Retinal pigment epithelial cell (primary cell): ENCODE measurements at regions not wholly inside any gene's neighbourhood (a gene's known extent, or its start where the extent isn't known, plus 50 kb on each side); places are given as distances from the start of the nearest gene placed in this dataset.

ENCODE experiments used
- DNase-seq: peaks from one replicate; pipeline ENCODE4 v3.0.0-alpha.2; 2010; ENCODE audit warnings: low read depth
- H3K4me3 ChIP-seq: 2 replicates; pipeline ENCODE4 v1.5.1; 2011; ENCODE audit warnings: mild to moderate bottlenecking, low read length, control low read depth, moderate library complexity
- TF ChIP-seq, protein P1 (sequence below): conservative IDR thresholded peaks from 2 replicates; pipeline ENCODE4 v1.5.1; 2011; ENCODE audit warnings: low read depth, low read length, control low read depth, inconsistent platforms

DNA sequence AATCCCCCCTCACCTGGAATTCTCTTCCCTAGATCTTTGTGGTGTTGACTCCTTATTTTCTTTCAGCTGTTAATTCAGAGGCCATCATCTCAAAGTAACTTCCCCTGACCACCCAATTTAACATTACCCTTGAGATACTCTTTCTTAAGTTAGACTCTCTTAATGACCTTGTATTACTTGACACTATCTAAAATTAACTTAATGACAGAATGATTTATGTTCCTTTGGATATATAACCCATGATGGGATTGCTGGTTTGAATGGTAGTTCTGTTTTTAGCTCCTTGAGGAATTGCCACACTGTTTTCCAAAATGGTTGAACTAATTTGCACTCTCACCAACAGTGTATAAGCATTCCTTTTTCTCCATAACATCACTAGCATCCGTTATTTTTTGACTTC is 298.0 kb downstream of the NNT start:
- no peak overlapping the region for H3K4me3 ChIP-seq
- TF ChIP-seq, protein P1, sequence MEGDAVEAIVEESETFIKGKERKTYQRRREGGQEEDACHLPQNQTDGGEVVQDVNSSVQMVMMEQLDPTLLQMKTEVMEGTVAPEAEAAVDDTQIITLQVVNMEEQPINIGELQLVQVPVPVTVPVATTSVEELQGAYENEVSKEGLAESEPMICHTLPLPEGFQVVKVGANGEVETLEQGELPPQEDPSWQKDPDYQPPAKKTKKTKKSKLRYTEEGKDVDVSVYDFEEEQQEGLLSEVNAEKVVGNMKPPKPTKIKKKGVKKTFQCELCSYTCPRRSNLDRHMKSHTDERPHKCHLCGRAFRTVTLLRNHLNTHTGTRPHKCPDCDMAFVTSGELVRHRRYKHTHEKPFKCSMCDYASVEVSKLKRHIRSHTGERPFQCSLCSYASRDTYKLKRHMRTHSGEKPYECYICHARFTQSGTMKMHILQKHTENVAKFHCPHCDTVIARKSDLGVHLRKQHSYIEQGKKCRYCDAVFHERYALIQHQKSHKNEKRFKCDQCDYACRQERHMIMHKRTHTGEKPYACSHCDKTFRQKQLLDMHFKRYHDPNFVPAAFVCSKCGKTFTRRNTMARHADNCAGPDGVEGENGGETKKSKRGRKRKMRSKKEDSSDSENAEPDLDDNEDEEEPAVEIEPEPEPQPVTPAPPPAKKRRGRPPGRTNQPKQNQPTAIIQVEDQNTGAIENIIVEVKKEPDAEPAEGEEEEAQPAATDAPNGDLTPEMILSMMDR: no peak
- DNase-seq: no peak

DNA sequence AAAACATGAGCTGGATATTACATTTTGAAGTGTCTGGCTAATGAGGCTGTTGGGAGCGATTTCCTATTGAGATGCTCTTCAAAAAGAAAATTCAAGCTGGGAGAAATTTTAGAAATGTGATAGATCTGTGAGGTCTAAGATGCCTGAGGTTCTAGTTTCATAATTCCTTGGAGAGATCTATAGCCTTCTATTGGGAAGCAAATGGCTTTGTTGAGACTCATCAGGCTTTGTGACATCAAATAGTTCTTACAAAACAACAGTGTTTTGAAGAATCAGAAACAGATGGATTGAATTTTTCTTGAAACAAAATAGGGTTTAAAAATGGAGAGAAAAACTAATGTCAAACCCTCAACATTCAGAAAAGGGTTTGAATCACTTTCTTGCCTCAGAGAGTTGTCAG is 292.9 kb downstream of the NNT start:
- DNase-seq: no peak
- no peak overlapping the region for H3K4me3 ChIP-seq
- TF ChIP-seq, protein P1: no peak

DNA sequence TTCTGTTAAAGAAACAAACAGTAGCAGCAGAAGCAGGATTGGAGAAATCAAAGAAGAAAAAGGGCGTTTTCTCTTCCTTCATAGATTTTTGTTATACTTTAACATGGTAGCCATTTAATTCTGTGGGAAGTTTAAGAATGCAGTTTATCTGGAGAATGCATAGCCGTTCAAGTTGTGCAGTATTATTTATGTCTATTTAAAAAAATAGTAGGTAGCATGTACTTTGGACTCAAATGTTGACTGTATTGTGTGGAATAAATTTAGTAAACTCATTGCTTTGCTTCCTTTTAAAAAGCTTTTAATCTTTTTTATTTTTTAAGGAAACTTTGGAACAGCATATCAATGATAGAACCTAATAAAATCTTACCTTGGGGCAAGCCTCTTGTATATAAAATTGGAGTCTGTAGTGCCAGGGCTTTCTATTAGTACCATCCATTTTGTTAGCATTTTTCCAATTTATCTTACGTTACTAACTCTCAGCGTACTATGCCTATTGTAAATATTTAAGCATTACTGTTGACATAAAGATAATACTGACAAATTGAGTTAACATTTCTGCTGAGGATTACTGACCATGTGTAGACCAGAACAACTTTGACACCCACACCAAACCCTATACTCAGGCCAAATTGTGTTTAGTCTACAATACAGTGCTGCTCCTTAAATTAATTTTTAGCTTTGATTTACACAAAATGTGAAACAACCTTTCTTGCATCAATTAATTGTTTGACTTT is 291.1 kb downstream of the NNT start:
- DNase-seq: no peak
- no peak overlapping the region for H3K4me3 ChIP-seq
- TF ChIP-seq, protein P1: no peak

DNA sequence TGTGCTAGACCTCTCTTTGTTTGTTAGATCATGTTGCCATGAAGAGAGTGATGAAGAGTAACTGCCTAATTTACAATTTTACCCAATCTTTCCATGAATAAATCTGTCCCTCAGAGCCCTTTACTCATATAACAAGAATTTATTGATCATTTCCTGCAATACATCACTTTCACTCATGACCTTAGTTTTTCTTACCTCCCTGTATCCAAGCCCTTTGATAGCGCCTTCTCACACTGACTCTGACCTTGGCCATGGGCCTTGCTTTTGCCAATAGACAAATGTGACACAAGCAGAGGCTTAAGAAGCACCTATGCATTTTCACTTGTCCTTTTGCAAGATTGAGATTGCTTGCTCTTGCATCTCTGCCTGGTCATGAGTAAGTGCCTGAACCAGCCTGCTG is 288.1 kb downstream of the NNT start:
- DNase-seq: no peak
- TF ChIP-seq, protein P1: no peak
- H3K4me3 ChIP-seq: no peak overlapping the region

DNA sequence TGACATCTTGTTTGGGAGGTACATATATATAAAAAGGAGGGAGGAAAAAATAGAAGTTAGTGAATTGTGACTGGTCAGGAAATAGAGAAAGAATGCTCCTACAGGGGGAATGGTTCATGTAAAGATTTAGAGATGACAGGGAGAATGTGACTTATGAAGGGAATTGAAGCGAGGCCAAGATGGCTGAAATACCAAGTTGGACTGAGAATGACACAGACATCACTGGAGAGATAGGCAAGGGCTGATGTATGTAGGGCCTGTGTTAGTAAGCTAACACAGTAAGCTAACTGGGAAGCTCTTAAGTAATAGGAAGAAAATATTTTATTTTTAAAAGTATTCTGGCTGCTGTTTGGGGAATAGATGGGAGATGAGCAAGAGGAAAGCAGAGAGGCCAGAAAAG is 286.3 kb downstream of the NNT start:
- no peak overlapping the region for H3K4me3 ChIP-seq
- TF ChIP-seq, protein P1: no peak
- DNase-seq: no peak

DNA sequence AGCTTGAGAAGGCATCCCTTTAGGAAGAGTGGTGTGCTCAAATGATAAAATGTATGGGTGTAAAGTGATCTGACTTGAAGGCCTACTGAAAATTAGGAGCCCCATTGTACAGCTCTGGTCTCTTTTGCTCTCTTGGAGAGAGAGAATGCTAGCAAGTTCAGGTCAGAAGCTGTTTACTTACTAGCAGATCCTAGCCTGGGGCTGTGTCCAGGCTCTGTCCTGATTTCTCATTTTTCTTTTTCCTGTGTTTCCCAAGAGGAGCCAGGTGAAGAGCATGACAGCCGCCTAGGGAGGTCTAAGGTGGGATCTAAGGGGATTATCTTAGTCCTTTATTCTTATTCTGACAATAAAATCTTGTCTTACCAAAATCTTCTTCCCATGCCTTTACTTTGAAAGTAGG is 272.8 kb downstream of the NNT start:
- TF ChIP-seq, protein P1: no peak
- DNase-seq: no peak
- no peak overlapping the region for H3K4me3 ChIP-seq

DNA sequence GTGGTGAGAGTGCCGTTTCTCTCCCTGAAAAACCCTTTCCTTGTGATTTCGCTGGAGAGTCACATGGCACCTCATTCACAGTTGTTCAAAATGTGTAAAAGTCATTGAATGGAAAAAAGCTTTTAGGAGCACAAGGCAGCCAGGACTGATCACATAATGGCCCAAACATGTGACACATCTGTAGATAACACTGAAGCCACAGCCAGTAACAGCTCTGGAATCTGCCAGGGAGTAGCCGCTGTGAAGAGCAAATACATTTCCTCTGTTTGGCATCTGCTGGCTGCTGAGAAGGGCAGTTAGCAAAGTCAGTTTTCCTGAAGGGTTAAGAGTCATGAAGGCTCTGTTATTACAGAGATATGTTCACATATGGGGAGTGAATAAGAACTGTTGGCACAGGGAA is 271.8 kb downstream of the NNT start:
- H3K4me3 ChIP-seq: no peak overlapping the region
- TF ChIP-seq, protein P1: no peak
- DNase-seq: no peak
